GM19452 (cell line): ENCODE measurements at regions not wholly inside any gene's neighbourhood (a gene's known extent, or its start where the extent isn't known, plus 50 kb on each side); places are given as distances from the start of the nearest gene placed in this dataset.

Source experiments
- ATAC-seq: cut with Tn5 transposase; IDR thresholded peaks from one replicate; pipeline ENCODE4 v1.9.1; 2021; ENCODE audit not compliant: unreplicated experiment

DNA sequence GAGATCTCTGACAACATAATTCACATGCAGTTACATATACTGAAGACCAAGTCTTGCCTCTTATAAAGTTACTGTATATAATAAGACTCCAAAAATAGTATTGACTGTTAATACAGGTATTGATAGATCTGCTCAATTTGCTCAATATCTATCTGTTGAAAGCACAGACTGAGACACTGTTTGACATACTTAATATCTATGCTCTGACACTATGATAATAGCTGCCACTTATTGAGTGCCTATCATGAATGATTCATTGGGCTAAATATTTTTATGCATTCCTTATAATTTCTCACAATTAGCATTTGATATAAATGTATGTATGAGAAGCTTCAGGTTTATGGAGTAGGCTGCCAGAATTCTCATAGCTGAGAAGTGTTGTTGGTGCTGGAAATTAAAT is 1600.9 kb upstream of the IGFBP7 start:
- ATAC-seq, result no peak

DNA sequence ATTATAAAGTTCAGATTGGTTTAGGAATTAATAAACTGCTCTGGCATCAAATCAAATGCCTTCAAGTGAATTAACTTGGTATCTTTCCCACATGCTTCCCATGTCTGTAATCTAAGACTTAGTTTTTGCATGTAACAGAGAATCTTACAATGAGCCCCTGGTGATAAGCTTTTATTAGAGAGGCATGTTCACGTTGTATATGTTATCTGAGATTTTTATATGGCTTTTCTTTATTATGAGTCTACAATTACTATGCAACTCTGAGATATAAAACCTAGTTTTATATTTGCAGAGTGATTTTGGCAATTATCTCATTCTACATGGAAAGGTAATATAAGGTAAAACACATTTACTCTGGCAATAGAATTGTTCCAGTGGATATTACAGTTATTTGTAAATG is 1578.4 kb upstream of the IGFBP7 start:
- ATAC-seq, result no peak

DNA sequence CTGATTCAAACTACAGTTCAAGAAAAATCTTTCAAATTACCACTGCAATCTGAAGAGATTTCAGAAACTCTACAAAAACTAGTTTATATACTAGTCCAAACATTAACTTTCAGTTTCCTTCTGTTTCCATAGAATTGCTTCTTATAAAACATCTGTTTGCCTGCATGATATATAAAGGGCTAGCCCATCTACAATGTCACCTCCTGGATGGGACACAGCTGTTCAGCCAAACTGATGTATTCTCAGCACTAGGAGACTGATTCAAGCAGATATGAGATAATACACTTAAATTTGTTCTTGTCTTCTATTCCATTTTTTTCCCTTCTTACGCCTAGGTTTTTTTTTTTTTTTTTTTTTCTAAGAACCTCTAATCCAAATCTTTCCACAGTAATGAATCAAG is 1569.7 kb upstream of the IGFBP7 start:
- no peak for ATAC-seq

DNA sequence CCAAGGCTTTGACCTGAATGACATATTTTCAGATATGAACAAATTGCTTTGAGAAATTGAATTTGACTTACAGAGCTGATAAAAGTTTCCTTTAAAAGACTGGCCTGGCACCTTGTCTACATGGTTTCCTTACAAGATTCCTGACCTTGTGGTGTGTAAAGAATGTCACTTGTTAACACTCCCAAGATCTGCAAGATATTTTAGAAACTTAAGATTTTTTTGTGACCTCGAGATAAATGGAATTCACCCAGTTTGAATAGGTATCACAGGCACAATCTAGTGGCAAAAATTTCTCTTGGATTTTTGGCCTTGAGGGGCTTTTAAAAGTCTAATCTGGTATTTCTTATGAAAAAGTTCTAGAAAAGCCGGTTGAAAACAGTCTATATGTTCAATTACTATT is 1568.9 kb upstream of the IGFBP7 start:
- ATAC-seq, result no peak

DNA sequence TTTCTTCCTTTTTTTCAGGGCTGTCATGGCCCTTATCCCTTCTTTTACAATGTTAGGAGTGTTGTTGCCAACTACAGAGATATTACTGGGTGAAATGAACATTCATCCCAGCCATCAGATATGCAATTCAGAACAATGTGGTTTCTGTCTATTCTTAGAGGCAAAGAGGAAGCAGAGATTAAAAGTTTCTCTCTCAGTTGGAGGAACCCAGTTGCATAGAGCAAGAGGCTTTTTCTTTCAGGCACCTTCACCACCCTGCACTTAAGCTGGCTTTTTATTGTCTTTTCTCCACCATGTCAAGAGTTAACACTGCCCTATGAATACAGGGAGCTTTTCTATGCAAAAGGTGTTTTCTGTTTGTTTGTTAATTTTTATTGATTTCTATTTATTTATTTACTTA is 1559.6 kb upstream of the IGFBP7 start:
- ATAC-seq, result no peak

DNA sequence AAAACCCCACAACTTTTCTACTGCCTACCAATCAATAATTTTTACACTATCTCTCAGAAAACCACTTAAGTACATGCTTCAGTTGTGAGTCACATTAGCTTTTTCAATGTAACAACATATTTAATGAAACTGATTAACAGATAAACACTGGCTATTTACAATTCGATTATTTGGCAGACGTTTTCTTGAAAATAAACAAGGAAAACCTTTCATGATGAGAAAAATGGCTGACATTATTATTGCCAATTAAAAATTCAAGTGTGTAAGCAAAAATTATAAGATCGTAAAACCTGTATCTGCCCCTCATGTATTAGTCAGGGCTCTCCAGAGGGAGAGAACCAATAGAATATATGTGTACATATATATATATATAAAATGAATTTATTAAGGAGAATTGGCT is 1555.5 kb upstream of the IGFBP7 start:
- no peak for ATAC-seq

DNA sequence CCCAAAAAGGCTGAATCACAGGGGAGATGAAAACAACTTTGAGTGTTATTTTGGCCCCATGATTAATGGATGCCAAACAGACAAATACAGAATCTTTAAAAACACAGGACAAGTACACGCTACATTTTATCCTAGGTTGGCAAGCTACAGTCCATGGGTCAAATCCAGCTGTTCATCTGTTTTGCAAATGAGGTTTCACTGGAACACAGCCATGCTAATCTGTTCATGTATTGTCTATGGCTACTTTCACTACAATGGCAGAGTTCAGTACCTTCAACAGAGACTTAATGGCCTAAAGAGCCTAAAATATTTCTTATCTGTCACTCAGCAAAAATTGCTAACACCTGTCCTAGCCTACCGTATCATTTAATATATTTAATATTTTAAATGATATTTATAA is 1548.5 kb upstream of the IGFBP7 start:
- ATAC-seq, result no peak

DNA sequence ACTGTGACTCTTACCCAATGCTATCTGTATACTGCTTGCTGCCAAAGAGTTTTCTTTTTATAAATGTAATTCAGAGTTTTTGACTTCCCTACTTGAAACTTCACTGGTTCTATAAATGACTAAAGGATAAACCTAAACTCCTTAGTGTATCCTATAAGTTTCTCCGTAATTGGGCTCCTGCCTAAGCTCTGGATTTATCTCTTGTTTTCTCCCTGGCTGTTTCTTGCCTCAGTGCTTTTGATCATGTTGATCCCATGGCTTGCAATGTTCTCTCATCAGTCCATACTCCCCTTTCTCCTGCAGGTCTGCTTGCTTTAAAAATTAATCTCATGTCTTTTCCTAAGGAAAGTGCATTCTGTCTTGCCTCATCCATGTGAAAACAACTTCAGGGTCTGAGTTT is 1543.1 kb upstream of the IGFBP7 start:
- no peak for ATAC-seq

DNA sequence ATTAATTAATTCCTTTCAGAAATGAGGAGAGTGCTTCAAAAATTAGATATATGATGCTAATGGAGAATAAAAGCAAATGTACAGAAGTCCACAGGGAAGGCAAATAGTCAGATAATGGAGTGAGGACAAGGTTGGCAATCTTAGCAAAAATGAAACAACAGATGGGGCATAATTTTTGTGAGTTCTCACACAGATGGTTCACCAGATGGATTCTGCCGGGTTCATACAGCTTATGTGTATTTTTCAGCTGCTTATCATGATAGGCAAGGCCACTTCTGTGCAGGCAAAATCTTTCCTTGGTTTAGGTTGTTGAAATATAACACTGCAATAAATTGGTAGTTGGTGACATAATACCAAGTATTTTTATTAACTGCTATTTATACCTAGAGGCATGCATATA is 1539.0 kb upstream of the IGFBP7 start:
- no peak for ATAC-seq

DNA sequence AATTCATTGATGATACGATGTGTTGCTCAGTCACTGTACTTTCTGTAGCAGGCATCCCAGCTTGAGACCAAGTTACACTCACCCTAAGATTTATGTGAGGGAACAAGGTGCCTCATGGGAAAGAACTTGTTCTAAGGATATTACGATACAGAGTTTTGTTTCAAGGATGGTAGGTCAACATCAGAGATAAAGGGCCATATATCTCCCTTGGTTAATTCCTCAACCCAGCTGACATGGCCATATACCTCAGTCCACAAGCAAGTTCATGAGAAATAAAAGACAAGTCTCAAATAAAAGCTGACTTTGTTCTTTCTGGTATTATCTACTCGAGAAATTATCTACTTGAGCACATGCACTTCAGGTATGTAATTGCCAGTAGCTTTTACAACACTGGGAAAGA is 1535.9 kb upstream of the IGFBP7 start:
- no peak for ATAC-seq

DNA sequence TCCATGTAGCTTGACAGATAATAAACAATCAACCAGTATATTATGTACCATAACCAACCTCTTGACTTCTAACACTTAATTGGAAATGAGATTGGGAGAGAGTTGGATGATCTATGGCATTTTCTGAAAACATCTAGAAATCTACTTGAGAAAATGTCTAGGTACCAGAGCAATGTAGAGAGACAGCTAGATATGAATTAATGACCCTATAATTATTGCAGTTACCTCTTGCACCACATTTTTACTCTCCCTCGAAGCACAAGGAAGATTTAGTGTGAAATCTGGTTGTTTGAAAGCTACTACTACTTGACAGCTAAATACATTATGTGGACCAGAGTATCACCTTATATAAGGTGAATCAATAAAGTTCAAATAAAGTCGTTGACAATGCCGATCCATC is 1534.4 kb upstream of the IGFBP7 start:
- no peak for ATAC-seq

DNA sequence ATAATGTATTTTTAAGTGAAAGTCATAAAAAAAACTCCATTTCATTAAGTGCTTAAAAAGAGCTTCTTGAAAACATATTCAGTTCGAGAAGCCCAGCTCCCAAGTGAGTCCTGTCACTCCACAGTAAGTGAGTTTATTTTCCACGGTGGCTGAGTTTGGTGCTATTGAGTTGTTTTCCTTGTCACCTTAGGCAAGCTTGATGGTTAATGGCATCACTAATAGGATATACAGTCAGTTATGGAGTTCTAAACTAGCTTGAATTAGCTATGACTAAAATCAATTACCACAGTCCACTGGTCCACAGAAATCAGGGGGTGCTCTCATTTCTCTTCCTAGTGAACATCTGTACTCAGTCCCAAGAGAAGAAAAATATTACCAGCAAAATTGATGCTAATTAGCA is 1526.2 kb upstream of the IGFBP7 start:
- ATAC-seq, result no peak

DNA sequence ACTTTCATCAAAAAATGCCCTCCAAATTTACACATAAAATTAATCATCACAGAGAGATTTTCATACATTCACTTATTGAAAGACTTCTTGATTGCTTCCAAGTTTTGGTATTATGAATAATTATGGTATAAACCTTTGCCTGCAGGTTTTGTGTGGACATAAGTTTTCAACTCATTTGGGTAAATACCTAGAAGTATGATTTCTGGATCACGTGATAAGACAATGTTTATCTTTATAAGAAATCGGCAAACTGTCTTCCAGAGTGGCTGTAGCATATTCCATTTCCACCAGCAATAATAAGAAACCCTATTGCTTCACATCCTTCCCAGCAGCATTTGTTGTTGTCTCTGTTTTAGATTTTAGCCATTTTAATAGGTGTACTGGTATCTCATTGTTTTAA is 1507.0 kb upstream of the IGFBP7 start:
- no peak for ATAC-seq

DNA sequence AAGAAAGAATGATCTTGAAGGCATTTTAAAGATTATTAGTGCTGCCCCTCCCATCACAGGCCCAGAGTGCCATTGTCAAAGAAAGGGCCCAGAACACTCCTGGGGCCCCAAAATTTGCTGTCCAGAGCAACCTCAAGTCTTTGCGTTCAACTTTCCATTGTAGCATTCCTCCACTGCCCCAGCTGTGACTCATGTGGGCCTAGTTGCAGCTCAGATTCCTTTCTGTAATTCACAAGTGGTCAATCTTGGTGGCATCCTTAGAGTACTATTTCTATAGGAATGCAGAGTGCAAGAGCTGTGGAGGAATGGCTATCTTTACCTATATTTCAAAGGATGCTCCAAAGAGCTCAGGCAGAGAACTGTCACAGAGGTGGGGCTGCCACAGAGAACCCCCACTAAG is 1500.8 kb upstream of the IGFBP7 start:
- no peak for ATAC-seq

DNA sequence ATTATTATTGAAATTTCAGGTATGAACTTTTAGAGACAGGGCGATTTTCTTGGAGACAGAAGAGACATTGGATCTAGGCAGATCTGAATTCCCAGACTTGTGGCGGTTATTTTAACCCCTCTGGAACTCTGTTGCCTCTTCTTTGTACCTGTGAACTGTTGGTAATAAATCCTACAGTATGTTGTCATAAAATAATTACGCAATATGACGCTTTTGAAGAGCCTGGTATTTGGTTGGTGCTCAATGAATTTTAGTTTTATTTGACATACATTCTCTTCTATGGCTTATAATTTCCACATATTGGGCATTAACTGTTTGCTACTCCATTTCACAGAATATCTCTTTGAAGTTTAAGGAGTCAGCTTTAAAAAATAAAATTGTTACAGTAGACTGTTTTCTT is 1496.1 kb upstream of the IGFBP7 start:
- ATAC-seq, result no peak

DNA sequence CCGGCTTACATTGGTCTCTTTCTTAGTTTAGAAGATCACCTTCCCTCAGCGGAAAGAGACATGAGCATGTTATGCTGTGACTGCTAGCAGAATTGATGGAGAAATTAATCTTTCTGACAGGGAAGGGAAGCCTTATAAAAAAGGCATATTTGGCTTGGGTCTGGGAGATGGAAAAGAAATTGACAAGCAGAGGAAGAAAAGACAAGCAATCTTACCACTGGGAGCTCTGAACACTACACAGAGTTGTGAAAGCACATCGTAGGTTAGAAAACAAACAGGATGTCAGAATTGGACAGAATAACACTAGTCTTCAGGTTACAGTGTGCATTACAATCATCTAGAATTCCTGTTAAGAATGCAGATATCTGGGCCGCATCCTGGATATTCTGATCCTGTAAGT is 1493.8 kb upstream of the IGFBP7 start:
- ATAC-seq, result no peak

DNA sequence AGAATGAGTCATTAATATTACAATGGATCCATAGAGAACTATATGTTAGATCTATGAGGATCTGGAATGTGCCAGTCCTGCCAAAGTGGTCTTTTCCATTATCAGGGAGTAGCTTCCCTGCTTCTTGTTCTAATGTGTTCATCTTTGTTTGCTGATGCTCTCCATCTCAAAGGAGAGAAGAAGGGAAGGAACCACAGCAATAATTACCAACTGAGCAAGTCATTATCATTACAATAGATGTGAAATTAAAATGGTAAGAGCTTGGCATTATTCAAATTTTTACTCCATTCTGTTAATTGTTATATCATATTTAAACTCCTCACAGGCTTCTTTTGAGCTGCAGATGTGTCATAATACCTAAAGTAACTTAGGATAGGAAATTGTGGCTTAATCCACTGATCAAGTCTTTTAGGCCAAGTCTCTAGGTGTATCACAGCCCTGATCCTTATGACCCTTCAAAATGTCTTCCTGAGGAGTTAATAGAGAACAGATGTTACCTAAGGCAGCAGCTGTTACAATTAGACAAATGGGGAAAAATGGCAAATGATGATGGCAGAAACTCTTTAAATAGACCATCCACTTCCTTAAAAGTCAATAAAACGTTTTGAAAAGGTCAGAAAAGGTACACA is 1492.7 kb upstream of the IGFBP7 start:
- ATAC-seq, result no peak

DNA sequence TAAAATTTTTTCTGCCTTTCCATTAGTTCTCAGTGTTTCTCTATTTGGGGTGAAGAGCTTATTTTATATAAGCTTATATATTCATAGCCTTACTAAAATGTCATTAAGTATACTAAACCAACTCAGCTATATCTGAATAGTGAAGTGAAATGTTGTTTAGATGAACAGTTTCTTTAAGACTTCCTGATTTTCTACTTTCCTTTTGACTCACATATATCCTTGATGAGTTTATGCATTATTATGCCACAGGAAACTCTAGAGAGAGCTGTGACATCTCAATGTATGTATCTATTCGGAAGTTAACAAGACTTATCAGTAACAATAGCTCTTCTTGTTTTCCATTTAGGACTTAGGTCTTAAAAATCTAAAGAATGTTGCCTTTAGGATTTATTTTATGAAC is 1491.8 kb upstream of the IGFBP7 start:
- ATAC-seq, result no peak

DNA sequence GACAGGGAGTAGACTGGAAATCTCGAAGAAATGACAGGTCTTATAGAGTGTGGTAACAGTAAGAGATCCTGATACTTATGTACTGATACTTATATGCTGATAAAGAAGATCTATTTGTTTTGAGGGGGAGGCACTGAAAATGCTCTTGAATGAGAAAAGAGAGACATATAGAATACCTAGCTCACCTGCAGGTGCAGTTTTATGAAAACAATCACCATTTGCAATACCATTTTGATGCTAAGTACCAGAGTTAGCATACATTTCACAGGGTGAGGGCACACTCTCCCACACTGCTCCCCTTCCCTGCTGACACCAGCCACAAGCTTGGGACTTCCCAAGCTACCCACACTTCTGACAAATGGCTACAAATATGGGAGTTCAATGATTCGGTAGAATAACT is 1490.1 kb upstream of the IGFBP7 start:
- no peak for ATAC-seq

DNA sequence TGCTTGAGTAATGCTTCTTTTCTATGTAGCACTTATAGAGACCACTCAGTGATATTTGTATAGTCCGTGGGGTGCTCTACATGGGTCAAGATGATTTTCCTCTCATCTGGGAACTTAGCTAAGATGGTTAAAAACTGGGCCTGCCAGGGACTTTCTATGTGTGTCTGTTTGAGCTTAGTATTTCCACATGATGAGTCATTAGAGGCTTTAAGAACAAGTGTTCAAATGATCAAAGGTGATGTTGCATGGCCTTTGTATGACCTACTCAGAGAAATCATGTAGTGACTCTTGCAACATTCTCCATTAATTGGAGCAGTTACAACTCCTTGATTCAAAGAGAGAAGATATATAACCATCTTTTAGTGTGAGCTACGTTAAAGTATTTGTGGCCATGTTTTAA is 1480.5 kb upstream of the IGFBP7 start:
- no peak for ATAC-seq

DNA sequence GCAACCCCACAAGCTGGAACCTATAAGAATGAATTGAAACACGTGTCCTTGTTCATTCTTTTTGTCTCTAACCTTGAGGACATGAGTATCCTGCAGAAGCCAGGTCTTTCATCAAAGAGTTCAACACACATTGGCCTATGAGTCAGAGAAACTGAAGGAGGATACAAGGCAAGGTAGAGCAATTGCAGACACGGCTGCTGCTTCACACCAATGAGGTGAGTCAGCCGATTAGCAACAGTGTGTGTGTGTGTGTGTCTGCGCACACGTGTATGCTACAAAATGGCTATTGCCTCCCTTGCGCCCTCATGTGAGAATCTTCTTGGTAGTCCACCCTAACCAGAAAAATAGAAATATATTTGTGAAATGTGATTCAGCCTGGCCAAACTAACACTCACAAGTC is 1477.7 kb upstream of the IGFBP7 start:
- no peak for ATAC-seq

DNA sequence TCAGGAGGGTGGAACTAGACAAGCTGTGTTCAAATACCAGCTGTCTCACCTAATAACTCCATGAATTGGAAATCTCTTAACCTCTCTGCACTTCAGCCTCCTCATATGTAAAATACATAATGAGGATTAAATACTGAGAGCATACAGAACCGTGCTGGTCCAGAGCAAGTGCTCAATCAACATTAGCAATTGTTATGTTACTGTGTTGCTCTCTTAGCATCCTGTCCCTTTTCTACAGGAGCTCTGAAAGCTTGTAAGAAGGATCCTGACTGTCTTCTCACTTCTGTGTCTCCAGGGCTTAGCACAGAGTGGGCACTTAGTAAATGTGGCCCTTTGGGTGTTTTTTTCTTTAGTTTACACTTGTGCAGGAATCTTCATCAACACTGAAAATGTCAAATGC is 1456.1 kb upstream of the IGFBP7 start:
- no peak for ATAC-seq

DNA sequence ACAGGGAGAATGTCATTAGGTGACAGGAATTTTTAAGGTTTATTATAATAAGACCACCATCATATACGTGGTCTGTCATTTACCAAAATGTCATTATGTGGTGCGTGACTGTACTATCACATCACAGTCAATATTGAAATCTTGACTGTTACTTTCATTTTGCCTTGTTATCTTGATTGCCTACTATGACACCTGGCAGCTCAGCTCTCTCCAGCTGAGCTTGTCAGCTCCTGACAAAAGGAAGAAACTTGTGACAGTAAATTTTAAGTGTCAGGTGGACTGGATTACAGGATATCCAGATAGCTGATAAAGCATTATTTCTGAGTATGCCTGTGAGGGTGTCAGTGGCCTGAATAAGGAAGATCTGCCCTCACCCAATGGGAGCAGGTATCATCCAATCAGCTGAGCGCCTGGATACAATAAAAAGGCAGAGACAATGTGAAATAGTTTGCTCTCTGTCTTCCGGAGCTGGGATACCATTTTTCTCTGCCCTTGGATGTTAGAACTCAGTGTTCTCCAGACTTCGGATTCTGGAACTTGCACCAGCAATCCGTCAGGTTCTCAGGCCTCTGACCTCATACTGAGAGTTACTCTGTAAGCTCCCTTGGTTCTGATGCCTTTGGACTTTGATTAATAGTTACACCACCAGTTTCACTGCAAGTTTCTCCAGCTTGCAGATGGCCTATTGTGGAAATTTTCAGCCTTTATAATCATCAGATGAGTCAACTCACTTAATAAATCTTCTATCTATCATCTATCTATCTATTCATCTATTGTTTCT is 1454.7 kb upstream of the IGFBP7 start:
- no peak for ATAC-seq
